Breast epithelium (tissue), 4 donors: ENCODE measurements at regions not wholly inside any gene's neighbourhood (a gene's known extent, or its start where the extent isn't known, plus 50 kb on each side); places are given as distances from the start of the nearest gene placed in this dataset.

Source experiments
- DNase-seq, 2 donors: peaks; one replicate each; pipeline ENCODE4 v3.0.0-alpha.2; 2019; ENCODE audit warnings: low spot score in 2 of 2
- H3K27ac ChIP-seq, 2 donors: fragments of 200-600 bp; sonication (generic) in 1 of 2; one replicate each; pipeline ENCODE4 v1.5.1; 2016 to 2019; ENCODE audit warnings: mild to moderate bottlenecking in 1 of 2
- H3K27me3 ChIP-seq, 2 donors: fragments of 200-600 bp; sonication (generic) in 1 of 2; one replicate each; pipeline versions ENCODE4 v1.5.1 to v1.6.0; 2017 to 2019; ENCODE audit warnings: control low read depth in 1 of 2, mild to moderate bottlenecking in 1 of 2
- H3K36me3 ChIP-seq: fragments of 200-600 bp; one replicate; pipeline ENCODE4 v1.5.1; 2019
- H3K4me1 ChIP-seq, 2 donors: fragments of 200-600 bp; sonication (generic); one replicate each; pipeline ENCODE4 v1.5.1; 2016 to 2019; ENCODE audit warnings: control low read depth in 1 of 2
- H3K4me3 ChIP-seq, 3 donors: fragments of 200-600 bp; sonication (generic); 1 replicate in 2 of 3; 2 replicates in 1 of 3; pipeline ENCODE4 v1.5.1; 2016 to 2019; ENCODE audit warnings: mild to moderate bottlenecking in 3 of 3, moderate library complexity in 2 of 3
- H3K9me3 ChIP-seq, 2 donors: fragments of 200-600 bp; sonication (generic) in 1 of 2; one replicate each; pipeline ENCODE4 v1.5.1; 2016 to 2019; ENCODE audit warnings: control low read depth in 1 of 2
- CTCF ChIP-seq, 3 donors: fragments of 450-650 bp; IDR thresholded peaks; one replicate each; pipeline ENCODE4 v1.5.1; 2016 to 2017; ENCODE audit warnings: antibody characterized with exemption in 3 of 3, mild to moderate bottlenecking in 3 of 3, moderate library complexity in 3 of 3
- POLR2A ChIP-seq: fragments of 450-650 bp; IDR thresholded peaks from one replicate; pipeline ENCODE4 v1.6.1; 2016; ENCODE audit warnings: antibody characterized with exemption, mild to moderate bottlenecking, moderate library complexity
- POLR2AphosphoS5 ChIP-seq, 3 donors: sonication (generic); formaldehyde crosslinking; IDR thresholded peaks; one replicate each; pipeline ENCODE4 v1.6.1; 2017; ENCODE audit warnings: antibody characterized with exemption in 3 of 3
- intact Hi-C: fragments of 100-400 bp; cut with DNase I; formaldehyde crosslinking; loops from one replicate; pipeline ENCODE4 v1.15.1; 2023; ENCODE audit warnings: low total_unique reads

- no peaks in the 10 kb centered on the region for H3K36me3 ChIP-seq
- DNase-seq = no peak
- H3K27me3 ChIP-seq = no peaks in the 10 kb centered on the region
- intact Hi-C loops = no loop called here
- peaks cover 0 to 7% of the 10 kb centered on the region in 2 donors for H3K9me3 ChIP-seq
- no peaks in the 10 kb centered on the region for H3K4me1 ChIP-seq
- TF ChIP-seq POLR2AphosphoS5 (IDR thresholded peaks at IDR 0.05) (no peak), POLR2A (no peak), CTCF (IDR thresholded peaks at IDR 0.05) (no peak)
- no peak overlapping the region for H3K27ac ChIP-seq
- no peak overlapping the region for H3K4me3 ChIP-seq
Measured at GRCh38 chr5:44661851-44662250, 146.9 kb upstream of the MRPS30 start.

- no peaks in the 10 kb centered on the region for H3K27me3 ChIP-seq
- no peaks in the 10 kb centered on the region for H3K4me1 ChIP-seq
- H3K27ac ChIP-seq = no peak overlapping the region
- intact Hi-C loops = no loop called here
- H3K36me3 ChIP-seq = no peaks in the 10 kb centered on the region
- TF ChIP-seq CTCF (IDR thresholded peaks at IDR 0.05) (no peak), POLR2A (no peak), POLR2AphosphoS5 (IDR thresholded peaks at IDR 0.05) (no peak)
- peaks cover 8 to 15% of the 10 kb centered on the region in 2 donors for H3K9me3 ChIP-seq
- H3K4me3 ChIP-seq = no peak overlapping the region
- no peak for DNase-seq
Measured at GRCh38 chr5:44660251-44660650, 148.5 kb upstream of the MRPS30 start.

- H3K27me3 ChIP-seq = no peaks in the 10 kb centered on the region
- H3K4me1 ChIP-seq = no peaks in the 10 kb centered on the region
- peaks cover 8 to 15% of the 10 kb centered on the region in 2 donors for H3K9me3 ChIP-seq
- DNase-seq = no peak
- H3K36me3 ChIP-seq = no peaks in the 10 kb centered on the region
- H3K4me3 ChIP-seq = no peak overlapping the region
- intact Hi-C loops = no loop called here
- no peak overlapping the region for H3K27ac ChIP-seq
- TF ChIP-seq CTCF (IDR thresholded peaks at IDR 0.05) = no peak
- TF ChIP-seq POLR2AphosphoS5 (IDR thresholded peaks at IDR 0.05) = no peak
- no peak for TF ChIP-seq POLR2A
Measured at GRCh38 chr5:44659334-44659733, 149.4 kb upstream of the MRPS30 start.

GRCh38 chr5:44652674-44653073 lies 156.1 kb upstream of the MRPS30 start:
- Histone ChIP-seq H3K4me1 (no peaks in the 10 kb centered on the region), H3K4me3 (no peak overlapping the region), H3K9me3 (peaks cover 11 to 15% of the 10 kb centered on the region in 2 donors), H3K27me3 (no peaks in the 10 kb centered on the region), H3K27ac (no peak overlapping the region), H3K36me3 (no peaks in the 10 kb centered on the region)
- intact Hi-C loops = no loop called here
- DNase-seq = no peak
- TF ChIP-seq CTCF (IDR thresholded peaks at IDR 0.05) = no peak

- Histone ChIP-seq H3K4me3 (no peak overlapping the region), H3K36me3 (no peaks in the 10 kb centered on the region), H3K9me3 (no peaks in the 10 kb centered on the region), H3K27me3 (no peaks in the 10 kb centered on the region), H3K4me1 (no peaks in the 10 kb centered on the region), H3K27ac (no peak overlapping the region)
- DNase-seq = no peak
- TF ChIP-seq POLR2AphosphoS5 (IDR thresholded peaks at IDR 0.05) (no peak), CTCF (IDR thresholded peaks at IDR 0.05) (no peak), POLR2A (no peak)
- intact Hi-C loops = no loop called here
Measured at GRCh38 chr5:44646016-44646415, 162.7 kb upstream of the MRPS30 start.
